Ovary (tissue), 3 donors: ENCODE measurements at regions not wholly inside any gene's neighbourhood (a gene's known extent, or its start where the extent isn't known, plus 50 kb on each side); places are given as distances from the start of the nearest gene placed in this dataset.

Experiments
- EP300 ChIP-seq: sonication (generic); formaldehyde crosslinking; IDR thresholded peaks from one replicate; pipeline ENCODE4 v1.6.1; 2017; ENCODE audit warnings: antibody characterized with exemption
- POLR2A ChIP-seq: fragments of 450-650 bp; IDR thresholded peaks from one replicate; pipeline ENCODE4 v1.6.1; 2017; ENCODE audit warnings: antibody characterized with exemption, mild to moderate bottlenecking, moderate library complexity
- TF ChIP-seq, protein P1 (sequence below), 3 donors: fragments of 450-650 bp in 2 of 3; fragments of 200-600 bp in 1 of 3; IDR thresholded peaks; one replicate each; pipeline versions ENCODE4 v1.5.1 to v1.8.0; 2016 to 2022; ENCODE audit warnings: antibody characterized with exemption in 3 of 3, mild to moderate bottlenecking in 1 of 3
- donor health status: DM: no; HTN: no; CAD: no.

GRCh38 chr12:108423486-108423885 is 84.4 kb upstream of the CMKLR1 start:
- TF ChIP-seq, protein P1, sequence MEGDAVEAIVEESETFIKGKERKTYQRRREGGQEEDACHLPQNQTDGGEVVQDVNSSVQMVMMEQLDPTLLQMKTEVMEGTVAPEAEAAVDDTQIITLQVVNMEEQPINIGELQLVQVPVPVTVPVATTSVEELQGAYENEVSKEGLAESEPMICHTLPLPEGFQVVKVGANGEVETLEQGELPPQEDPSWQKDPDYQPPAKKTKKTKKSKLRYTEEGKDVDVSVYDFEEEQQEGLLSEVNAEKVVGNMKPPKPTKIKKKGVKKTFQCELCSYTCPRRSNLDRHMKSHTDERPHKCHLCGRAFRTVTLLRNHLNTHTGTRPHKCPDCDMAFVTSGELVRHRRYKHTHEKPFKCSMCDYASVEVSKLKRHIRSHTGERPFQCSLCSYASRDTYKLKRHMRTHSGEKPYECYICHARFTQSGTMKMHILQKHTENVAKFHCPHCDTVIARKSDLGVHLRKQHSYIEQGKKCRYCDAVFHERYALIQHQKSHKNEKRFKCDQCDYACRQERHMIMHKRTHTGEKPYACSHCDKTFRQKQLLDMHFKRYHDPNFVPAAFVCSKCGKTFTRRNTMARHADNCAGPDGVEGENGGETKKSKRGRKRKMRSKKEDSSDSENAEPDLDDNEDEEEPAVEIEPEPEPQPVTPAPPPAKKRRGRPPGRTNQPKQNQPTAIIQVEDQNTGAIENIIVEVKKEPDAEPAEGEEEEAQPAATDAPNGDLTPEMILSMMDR (IDR thresholded peaks at IDR 0.05): no peak
- TF ChIP-seq EP300 (no peak), POLR2A (no peak)
